ENCODE measurements at regions not wholly inside any gene's neighbourhood (a gene's known extent, or its start where the extent isn't known, plus 50 kb on each side); places are given as distances from the start of the nearest gene placed in this dataset.

DNA sequence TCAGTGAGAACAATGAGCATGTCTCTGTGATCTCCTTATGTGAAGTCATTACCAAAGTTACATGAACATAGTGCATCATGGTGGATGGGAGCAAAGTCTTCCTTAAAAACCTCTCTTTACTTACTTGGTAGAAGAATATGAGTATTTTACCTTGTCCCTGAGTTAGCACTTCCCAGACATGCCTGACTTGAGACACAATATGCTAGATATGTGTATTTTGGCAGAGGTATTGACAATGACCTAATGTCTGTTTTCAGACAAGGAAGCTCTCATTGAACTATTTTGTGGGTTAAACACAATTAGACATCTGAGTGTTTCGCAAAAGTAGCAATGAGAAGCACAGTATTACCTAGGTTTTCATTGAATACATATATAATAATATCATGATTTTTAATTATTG is 99.1 kb upstream of the MC4R start:
- no peak for DNase-seq (ENCODE audit: low spot score)
- ChIA-PET CTCF (ENCODE audit: unreplicated experiment) (no interaction called here), POLR2A (no interaction called here)
- no peak overlapping the region for H2AFZ ChIP-seq (ENCODE audit: low read length)
- no peak overlapping the region for H3K27ac ChIP-seq (ENCODE audit: low read depth, low read length, poor library complexity, severe bottlenecking)
- H3K4me3 ChIP-seq (ENCODE audit: low read depth, low read length, poor library complexity, severe bottlenecking): no peak overlapping the region
- H3K4me2 ChIP-seq (ENCODE audit: low read length): no peak overlapping the region
- H3K9me3 ChIP-seq (ENCODE audit: low read length): no peaks in the 10 kb centered on the region
- H4K20me1 ChIP-seq (ENCODE audit: insufficient read depth, low read length): no peaks in the 10 kb centered on the region
- no peaks in the 10 kb centered on the region for H3K79me2 ChIP-seq (ENCODE audit: insufficient read depth, low read depth, low read length)
- intact Hi-C loops (cut with micrococcal nuclease; ENCODE audit: unreplicated experiment): no loop called here
- TF ChIP-seq EZH2phosphoT487 (IDR thresholded peaks at IDR 0.05; ENCODE audit: borderline replicate concordance, low read depth, low read length): no peak
- BruUV-seq (replicated peaks): no TSS peak
- H3K4me1 ChIP-seq (ENCODE audit: insufficient read depth, low read length, poor library complexity, severe bottlenecking): no peaks in the 10 kb centered on the region
- no peaks in the 10 kb centered on the region for H3K36me3 ChIP-seq (ENCODE audit: insufficient read depth, low read length)
- H3K9me2 ChIP-seq (ENCODE audit: insufficient read depth, low read length): no peaks in the 10 kb centered on the region

DNA sequence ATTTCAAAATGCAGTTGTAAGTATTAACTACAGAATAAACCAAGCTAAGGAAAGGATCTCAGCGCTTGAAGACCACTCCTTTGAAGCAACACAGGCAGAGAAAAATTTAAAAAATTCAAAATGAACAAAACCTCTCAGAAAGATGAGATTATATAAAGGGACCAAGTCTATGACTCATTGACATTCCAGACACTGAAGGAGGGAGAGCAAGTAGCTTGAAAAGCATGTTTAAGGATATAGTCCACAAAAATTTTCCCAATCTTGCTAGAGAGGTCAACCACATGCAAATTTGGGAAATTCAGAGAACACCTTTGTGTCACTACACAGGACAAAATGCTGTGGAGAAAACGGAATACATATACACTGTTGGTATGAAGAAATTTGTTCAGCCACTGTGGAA is 112.6 kb upstream of the MC4R start:
- TF ChIP-seq EZH2phosphoT487 (IDR thresholded peaks at IDR 0.05; ENCODE audit: borderline replicate concordance, low read depth, low read length): no peak
- TF ChIP-seq, protein P1, sequence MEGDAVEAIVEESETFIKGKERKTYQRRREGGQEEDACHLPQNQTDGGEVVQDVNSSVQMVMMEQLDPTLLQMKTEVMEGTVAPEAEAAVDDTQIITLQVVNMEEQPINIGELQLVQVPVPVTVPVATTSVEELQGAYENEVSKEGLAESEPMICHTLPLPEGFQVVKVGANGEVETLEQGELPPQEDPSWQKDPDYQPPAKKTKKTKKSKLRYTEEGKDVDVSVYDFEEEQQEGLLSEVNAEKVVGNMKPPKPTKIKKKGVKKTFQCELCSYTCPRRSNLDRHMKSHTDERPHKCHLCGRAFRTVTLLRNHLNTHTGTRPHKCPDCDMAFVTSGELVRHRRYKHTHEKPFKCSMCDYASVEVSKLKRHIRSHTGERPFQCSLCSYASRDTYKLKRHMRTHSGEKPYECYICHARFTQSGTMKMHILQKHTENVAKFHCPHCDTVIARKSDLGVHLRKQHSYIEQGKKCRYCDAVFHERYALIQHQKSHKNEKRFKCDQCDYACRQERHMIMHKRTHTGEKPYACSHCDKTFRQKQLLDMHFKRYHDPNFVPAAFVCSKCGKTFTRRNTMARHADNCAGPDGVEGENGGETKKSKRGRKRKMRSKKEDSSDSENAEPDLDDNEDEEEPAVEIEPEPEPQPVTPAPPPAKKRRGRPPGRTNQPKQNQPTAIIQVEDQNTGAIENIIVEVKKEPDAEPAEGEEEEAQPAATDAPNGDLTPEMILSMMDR (conservative IDR thresholded peaks at IDR 0.05; ENCODE audit: low read length): no peak
- BruUV-seq (replicated peaks): no TSS peak
- Histone ChIP-seq H3K9me3 (ENCODE audit: low read length) (no peaks in the 10 kb centered on the region), H3K9me2 (ENCODE audit: insufficient read depth, low read length) (no peaks in the 10 kb centered on the region), H3K4me2 (ENCODE audit: low read length) (no peak overlapping the region), H4K20me1 (ENCODE audit: insufficient read depth, low read length) (no peaks in the 10 kb centered on the region), H3K27ac (ENCODE audit: low read depth, low read length, poor library complexity, severe bottlenecking) (no peak overlapping the region), H3K4me1 (ENCODE audit: insufficient read depth, low read length, poor library complexity, severe bottlenecking) (no peaks in the 10 kb centered on the region), H3K4me3 (ENCODE audit: low read depth, low read length, poor library complexity, severe bottlenecking) (no peak overlapping the region), H2AFZ (ENCODE audit: low read length) (no peak overlapping the region), H3K36me3 (ENCODE audit: insufficient read depth, low read length) (no peaks in the 10 kb centered on the region), H3K79me2 (ENCODE audit: insufficient read depth, low read depth, low read length) (no peaks in the 10 kb centered on the region)
- intact Hi-C loops (cut with micrococcal nuclease; ENCODE audit: unreplicated experiment): no loop called here
- POLR2A ChIA-PET: interaction anchor here (1.4 kb wide), 1 partner anchor 18 kb away, joined by 3 read pairs; no protein-coding TSS in a partner anchor
- DNase-seq (ENCODE audit: low spot score): no peak
- CTCF ChIA-PET (ENCODE audit: unreplicated experiment): no interaction called here

DNA sequence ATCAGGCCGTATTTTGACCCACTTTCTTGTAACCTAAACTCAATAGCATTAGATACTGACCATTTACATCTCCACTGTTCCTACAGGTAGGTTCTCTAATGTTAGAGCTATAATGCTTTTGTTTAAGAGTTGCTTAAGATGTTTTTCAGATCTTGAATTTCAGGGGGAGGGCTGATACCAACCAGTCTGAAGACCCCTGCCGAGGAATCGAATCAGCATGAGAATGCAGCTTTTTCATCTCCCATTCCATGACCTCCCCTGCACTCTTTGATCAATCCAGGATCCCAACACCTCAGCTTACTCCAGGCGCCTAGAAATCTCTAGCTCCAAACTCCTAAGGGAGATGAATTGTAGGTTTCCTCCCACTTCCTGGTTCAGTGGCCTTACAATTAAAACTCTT is 120.5 kb upstream of the MC4R start:
- no peak overlapping the region for H2AFZ ChIP-seq (ENCODE audit: low read length)
- no peak overlapping the region for H3K4me2 ChIP-seq (ENCODE audit: low read length)
- no peaks in the 10 kb centered on the region for H4K20me1 ChIP-seq (ENCODE audit: insufficient read depth, low read length)
- BruUV-seq (replicated peaks): no TSS peak
- H3K79me2 ChIP-seq (ENCODE audit: insufficient read depth, low read depth, low read length): no peaks in the 10 kb centered on the region
- H3K4me1 ChIP-seq (ENCODE audit: insufficient read depth, low read length, poor library complexity, severe bottlenecking): no peaks in the 10 kb centered on the region
- no peaks in the 10 kb centered on the region for H3K9me3 ChIP-seq (ENCODE audit: low read length)
- CTCF ChIA-PET (ENCODE audit: unreplicated experiment): no interaction called here
- H3K36me3 ChIP-seq (ENCODE audit: insufficient read depth, low read length): no peaks in the 10 kb centered on the region
- intact Hi-C loops (cut with micrococcal nuclease; ENCODE audit: unreplicated experiment): no loop called here
- no peak overlapping the region for H3K4me3 ChIP-seq (ENCODE audit: low read depth, low read length, poor library complexity, severe bottlenecking)
- no peaks in the 10 kb centered on the region for H3K9me2 ChIP-seq (ENCODE audit: insufficient read depth, low read length)
- POLR2A ChIA-PET: no interaction called here
- no peak for TF ChIP-seq EZH2phosphoT487 (IDR thresholded peaks at IDR 0.05; ENCODE audit: borderline replicate concordance, low read depth, low read length)
- TF ChIP-seq, protein P1 (conservative IDR thresholded peaks at IDR 0.05; ENCODE audit: low read length): no peak
- no peak for DNase-seq (ENCODE audit: low spot score)
- H3K27ac ChIP-seq (ENCODE audit: low read depth, low read length, poor library complexity, severe bottlenecking): no peak overlapping the region

Data from OCI-LY7 (cell line).